ENCODE measurements at regions not wholly inside any gene's neighbourhood (a gene's known extent, or its start where the extent isn't known, plus 50 kb on each side); places are given as distances from the start of the nearest gene placed in this dataset.

DNA sequence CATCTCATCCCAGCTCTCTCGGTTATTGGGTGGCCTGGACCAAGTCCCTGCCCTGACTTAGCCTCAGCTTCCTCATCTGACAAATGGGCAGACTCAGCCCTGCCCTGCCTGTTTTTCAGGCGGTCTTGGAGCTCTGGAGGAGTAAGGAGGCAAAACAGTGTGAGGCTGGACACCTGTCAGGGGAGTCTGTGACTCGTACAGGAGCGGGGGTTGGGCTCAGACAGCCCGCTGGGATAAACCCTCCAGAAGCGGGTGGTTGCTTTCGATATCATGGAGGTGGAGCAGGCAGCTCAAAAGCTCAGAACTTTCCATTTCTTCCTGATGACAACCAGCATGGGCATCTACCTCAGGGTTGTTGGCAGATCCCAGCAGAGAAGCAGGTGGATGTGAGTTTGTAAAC lies 72.9 kb upstream of the GGTA1 start:
- no peak for TF ChIP-seq ZBTB33 (IDR thresholded peaks at IDR 0.05)
- no peak for TF ChIP-seq CTCF (IDR thresholded peaks at IDR 0.05; ENCODE audit: low read depth, low read length, missing input control)
- TF ChIP-seq, protein P1, sequence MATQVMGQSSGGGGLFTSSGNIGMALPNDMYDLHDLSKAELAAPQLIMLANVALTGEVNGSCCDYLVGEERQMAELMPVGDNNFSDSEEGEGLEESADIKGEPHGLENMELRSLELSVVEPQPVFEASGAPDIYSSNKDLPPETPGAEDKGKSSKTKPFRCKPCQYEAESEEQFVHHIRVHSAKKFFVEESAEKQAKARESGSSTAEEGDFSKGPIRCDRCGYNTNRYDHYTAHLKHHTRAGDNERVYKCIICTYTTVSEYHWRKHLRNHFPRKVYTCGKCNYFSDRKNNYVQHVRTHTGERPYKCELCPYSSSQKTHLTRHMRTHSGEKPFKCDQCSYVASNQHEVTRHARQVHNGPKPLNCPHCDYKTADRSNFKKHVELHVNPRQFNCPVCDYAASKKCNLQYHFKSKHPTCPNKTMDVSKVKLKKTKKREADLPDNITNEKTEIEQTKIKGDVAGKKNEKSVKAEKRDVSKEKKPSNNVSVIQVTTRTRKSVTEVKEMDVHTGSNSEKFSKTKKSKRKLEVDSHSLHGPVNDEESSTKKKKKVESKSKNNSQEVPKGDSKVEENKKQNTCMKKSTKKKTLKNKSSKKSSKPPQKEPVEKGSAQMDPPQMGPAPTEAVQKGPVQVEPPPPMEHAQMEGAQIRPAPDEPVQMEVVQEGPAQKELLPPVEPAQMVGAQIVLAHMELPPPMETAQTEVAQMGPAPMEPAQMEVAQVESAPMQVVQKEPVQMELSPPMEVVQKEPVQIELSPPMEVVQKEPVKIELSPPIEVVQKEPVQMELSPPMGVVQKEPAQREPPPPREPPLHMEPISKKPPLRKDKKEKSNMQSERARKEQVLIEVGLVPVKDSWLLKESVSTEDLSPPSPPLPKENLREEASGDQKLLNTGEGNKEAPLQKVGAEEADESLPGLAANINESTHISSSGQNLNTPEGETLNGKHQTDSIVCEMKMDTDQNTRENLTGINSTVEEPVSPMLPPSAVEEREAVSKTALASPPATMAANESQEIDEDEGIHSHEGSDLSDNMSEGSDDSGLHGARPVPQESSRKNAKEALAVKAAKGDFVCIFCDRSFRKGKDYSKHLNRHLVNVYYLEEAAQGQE (IDR thresholded peaks at IDR 0.05) = no peak
- no peak for TF ChIP-seq FOXA1 (IDR thresholded peaks at IDR 0.05)
- TF ChIP-seq TAF1 (conservative IDR thresholded peaks at IDR 0.05) = no peak
- TF ChIP-seq JUND (IDR thresholded peaks at IDR 0.05) = no peak
- TF ChIP-seq MAX (IDR thresholded peaks at IDR 0.05) = no peak
- TF ChIP-seq YY1 (IDR thresholded peaks at IDR 0.05) = no peak
- TF ChIP-seq RXRA (IDR thresholded peaks at IDR 0.05) = no peak
- no peak for TF ChIP-seq RAD21 (IDR thresholded peaks at IDR 0.05)
- no peak for TF ChIP-seq FOXA2 (IDR thresholded peaks at IDR 0.05)
- no peak for TF ChIP-seq GABPA (IDR thresholded peaks at IDR 0.05 in 1 of 2, conservative IDR thresholded peaks at IDR 0.05 in 1 of 2)

All from liver (tissue), 3 donors.